ENCODE measurements at regions not wholly inside any gene's neighbourhood (a gene's known extent, or its start where the extent isn't known, plus 50 kb on each side); places are given as distances from the start of the nearest gene placed in this dataset.

GRCh38 chr5:136621743-136622142 is 256.4 kb upstream of the TRPC7 start:
- no peak for TF ChIP-seq CTCF (IDR thresholded peaks at IDR 0.05)
- TF ChIP-seq EZH2 (IDR thresholded peaks at IDR 0.05; ENCODE audit: borderline replicate concordance, insufficient read depth, low read depth, low read length, poor library complexity, severe bottlenecking): no peak
